H1 (cell line): ENCODE measurements at regions not wholly inside any gene's neighbourhood (a gene's known extent, or its start where the extent isn't known, plus 50 kb on each side); places are given as distances from the start of the nearest gene placed in this dataset.

Experiments used
- CBX5 ChIP-seq: fragments of 300-800, 300-1000 bp; sonication (generic); IDR thresholded peaks from 2 replicates; pipeline ENCODE4 v1.7.1; 2016; ENCODE audit warnings: antibody characterized with exemption, low read length, low read depth
- CHD7 ChIP-seq: fragments of 300-600 bp; sonication (generic); IDR thresholded peaks from 2 replicates; pipeline ENCODE4 v1.7.1; 2012; ENCODE audit warnings: low read length, moderate library complexity, mild to moderate bottlenecking, inconsistent platforms; ENCODE audit not compliant: insufficient replicate concordance
- EZH2 ChIP-seq: fragments of 200-600 bp; sonication (generic); IDR thresholded peaks from 2 replicates; pipeline ENCODE4 v1.7.1; 2012; ENCODE audit warnings: low read depth, mild to moderate bottlenecking, moderate library complexity, low read length, inconsistent platforms; ENCODE audit not compliant: severe bottlenecking
- GABPA ChIP-seq: IDR thresholded peaks from 2 replicates; pipeline ENCODE4 v1.6.1; 2011; ENCODE audit warnings: mild to moderate bottlenecking, low read length, moderate library complexity, borderline replicate concordance; ENCODE audit not compliant: insufficient read depth
- GTF2F1 ChIP-seq: IDR thresholded peaks from 2 replicates; pipeline ENCODE4 v1.6.1; 2012; ENCODE audit warnings: low read depth, low read length, improper control_type of control experiment, borderline replicate concordance
- SIRT6 ChIP-seq: IDR thresholded peaks from one replicate; pipeline ENCODE4 v1.7.1; 2012; ENCODE audit warnings: low read length, inconsistent platforms
- TCF12 ChIP-seq: IDR thresholded peaks from 2 replicates; pipeline ENCODE4 v1.6.1; 2011; ENCODE audit warnings: low read depth, mild to moderate bottlenecking, low read length
- TF ChIP-seq, protein P1 (sequence below): IDR thresholded peaks from 2 replicates; pipeline ENCODE4 v1.6.1; 2012; ENCODE audit warnings: low read length, inconsistent platforms

GRCh38 chr13:90142251-90142650, 1205.2 kb upstream of the MIR17HG start (continued):
- TF ChIP-seq CHD7 (no peak), GTF2F1 (no peak), GABPA (no peak), SIRT6 (no peak), CBX5 (no peak), TCF12 (no peak), EZH2 (no peak)
- TF ChIP-seq, protein P1, sequence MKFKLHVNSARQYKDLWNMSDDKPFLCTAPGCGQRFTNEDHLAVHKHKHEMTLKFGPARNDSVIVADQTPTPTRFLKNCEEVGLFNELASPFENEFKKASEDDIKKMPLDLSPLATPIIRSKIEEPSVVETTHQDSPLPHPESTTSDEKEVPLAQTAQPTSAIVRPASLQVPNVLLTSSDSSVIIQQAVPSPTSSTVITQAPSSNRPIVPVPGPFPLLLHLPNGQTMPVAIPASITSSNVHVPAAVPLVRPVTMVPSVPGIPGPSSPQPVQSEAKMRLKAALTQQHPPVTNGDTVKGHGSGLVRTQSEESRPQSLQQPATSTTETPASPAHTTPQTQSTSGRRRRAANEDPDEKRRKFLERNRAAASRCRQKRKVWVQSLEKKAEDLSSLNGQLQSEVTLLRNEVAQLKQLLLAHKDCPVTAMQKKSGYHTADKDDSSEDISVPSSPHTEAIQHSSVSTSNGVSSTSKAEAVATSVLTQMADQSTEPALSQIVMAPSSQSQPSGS = no peak
